Fibroblast of pulmonary artery (primary cell): ENCODE measurements at regions not wholly inside any gene's neighbourhood (a gene's known extent, or its start where the extent isn't known, plus 50 kb on each side); places are given as distances from the start of the nearest gene placed in this dataset.

Experiments
- DNase-seq: peaks from one replicate; pipeline ENCODE4 v3.0.0-alpha.2; 2010; ENCODE audit warnings: low read depth
- H3K4me3 ChIP-seq: replicated peaks from 2 replicates; pipeline ENCODE4 v1.5.1; 2011; ENCODE audit warnings: low read depth, mild to moderate bottlenecking, control low read depth, low read length, moderate library complexity
- TF ChIP-seq, protein P1 (sequence below): IDR thresholded peaks from 2 replicates; pipeline ENCODE4 v1.5.1; 2011; ENCODE audit warnings: mild to moderate bottlenecking, control low read depth, low read length, inconsistent platforms; ENCODE audit errors: missing control alignments

DNA sequence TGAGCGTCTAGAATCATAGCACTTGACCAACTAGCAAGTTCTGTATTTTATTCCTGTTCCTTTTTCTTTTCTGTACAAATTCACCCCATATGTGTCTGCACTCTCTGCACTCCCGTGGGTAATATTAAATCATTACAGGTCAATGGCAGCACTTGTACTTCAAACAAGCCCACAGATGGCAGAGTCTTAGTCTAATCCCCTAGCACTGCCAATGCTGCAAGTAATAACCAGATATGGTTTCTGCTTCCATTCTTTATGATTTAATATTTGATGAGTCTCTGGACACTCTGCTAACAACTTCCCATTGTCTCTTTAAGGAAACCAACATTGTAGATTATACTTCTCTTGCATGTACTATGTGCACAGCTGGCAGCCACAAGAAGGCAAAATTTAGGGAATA is 343.8 kb upstream of the CHD1 start:
- TF ChIP-seq, protein P1, sequence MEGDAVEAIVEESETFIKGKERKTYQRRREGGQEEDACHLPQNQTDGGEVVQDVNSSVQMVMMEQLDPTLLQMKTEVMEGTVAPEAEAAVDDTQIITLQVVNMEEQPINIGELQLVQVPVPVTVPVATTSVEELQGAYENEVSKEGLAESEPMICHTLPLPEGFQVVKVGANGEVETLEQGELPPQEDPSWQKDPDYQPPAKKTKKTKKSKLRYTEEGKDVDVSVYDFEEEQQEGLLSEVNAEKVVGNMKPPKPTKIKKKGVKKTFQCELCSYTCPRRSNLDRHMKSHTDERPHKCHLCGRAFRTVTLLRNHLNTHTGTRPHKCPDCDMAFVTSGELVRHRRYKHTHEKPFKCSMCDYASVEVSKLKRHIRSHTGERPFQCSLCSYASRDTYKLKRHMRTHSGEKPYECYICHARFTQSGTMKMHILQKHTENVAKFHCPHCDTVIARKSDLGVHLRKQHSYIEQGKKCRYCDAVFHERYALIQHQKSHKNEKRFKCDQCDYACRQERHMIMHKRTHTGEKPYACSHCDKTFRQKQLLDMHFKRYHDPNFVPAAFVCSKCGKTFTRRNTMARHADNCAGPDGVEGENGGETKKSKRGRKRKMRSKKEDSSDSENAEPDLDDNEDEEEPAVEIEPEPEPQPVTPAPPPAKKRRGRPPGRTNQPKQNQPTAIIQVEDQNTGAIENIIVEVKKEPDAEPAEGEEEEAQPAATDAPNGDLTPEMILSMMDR = no peak
- DNase-seq = no peak
- no peak overlapping the region for H3K4me3 ChIP-seq

DNA sequence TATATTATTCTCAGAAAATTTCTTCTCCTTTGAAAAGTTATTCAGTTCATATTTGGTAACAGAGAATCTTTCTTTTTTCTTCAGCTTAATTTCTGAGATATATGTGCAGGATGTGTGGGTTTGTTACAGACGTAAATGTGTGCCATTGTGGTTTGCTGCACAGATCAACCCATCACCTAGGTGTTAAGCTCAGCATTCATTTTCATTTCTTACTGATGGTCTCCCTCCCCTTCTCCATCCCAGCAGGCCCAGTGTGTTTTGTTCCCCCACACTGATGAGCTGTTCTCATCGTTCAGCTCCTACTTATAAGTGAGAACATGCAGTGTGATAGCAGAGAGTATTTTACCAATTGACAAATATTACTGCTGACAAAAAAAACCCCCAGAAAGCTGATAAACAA is 330.0 kb upstream of the CHD1 start:
- DNase-seq = no peak
- H3K4me3 ChIP-seq = no peak overlapping the region
- TF ChIP-seq, protein P1 = no peak

DNA sequence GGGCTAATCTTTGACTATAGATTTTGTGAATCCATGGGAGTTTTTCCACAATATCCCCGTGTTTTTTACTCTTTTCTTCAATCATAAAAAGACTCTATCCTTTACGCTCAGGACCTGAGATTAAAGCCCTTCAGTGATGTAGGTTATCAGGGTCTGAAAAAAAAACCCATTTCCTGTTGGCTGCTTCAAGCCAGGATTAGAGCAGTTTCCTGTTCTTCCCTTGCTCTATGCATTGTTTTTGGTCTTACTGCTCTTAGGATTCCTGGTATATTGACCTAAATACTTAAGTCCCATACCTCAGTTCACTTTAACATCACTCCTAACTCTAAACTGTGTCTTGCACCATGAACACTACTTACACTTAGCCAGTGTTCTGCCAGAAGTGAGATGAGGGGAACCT is 319.3 kb upstream of the CHD1 start:
- TF ChIP-seq, protein P1 = no peak
- H3K4me3 ChIP-seq = no peak overlapping the region
- DNase-seq = no peak

DNA sequence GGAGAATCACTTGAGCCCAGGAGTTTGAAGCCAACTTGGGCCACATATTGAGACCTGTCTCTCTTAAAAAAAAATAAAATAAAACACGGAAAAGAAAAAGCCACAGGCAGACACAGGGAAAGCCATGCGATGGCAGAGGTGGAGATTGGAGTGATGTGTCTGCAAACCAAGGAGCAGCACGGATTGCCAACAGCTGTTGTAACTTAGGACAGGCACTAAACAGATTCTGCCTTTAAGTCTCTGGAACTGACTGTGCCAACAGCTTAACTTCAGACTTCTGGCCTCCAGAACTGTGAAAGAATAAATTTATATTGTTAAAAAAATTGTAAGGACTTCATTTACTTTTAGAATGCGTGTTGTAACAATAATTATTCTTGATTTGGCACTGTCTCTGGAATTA is 318.5 kb upstream of the CHD1 start:
- TF ChIP-seq, protein P1 = no peak
- H3K4me3 ChIP-seq = no peak overlapping the region
- DNase-seq = no peak

DNA sequence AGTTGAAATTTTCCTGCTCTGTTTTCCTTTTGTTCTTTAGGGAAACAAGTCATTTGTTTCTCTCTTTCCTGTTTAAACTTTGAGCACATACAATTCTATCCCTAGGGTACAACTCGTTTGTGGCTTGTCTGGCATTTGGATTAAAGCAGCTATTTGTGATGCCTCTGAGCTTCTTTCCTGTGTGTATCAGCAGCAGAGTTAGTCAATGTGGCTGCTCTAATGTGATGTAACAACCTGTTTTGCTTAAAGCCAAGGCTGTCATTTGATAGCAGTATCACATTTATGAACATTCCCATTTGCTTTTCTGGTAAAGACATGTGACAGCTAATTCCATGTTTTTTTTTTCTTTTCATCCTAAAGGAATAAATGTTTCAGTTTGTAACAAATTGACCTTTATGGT is 314.3 kb upstream of the CHD1 start:
- no peak overlapping the region for H3K4me3 ChIP-seq
- TF ChIP-seq, protein P1 = no peak
- DNase-seq = no peak

DNA sequence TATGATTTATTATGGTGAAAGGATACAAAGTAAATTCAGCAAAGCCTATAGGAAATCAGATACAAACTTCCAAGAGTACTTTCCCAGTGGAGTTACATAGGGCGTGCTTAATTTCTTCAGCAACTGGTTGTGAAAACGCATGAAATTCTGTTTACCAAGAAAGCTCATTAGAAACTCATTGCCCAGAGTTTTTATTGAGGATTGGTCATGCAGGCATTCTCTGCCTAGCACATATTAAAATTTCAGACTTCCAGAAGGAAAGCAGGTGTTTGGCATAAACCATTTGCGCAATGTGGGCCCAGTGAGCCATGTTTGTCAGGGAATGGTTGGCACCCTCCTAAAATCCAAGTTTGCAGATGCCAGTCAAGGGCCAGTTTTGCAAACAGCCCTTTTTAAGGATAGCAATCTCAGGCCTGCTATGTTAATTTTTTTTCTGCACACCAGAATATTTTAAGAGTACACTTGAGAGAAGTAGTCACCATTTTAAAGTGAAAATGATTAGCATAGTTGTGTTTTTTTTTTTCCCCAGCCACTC is 311.1 kb upstream of the CHD1 start:
- TF ChIP-seq, protein P1 = no peak
- no peak overlapping the region for H3K4me3 ChIP-seq
- no peak for DNase-seq

DNA sequence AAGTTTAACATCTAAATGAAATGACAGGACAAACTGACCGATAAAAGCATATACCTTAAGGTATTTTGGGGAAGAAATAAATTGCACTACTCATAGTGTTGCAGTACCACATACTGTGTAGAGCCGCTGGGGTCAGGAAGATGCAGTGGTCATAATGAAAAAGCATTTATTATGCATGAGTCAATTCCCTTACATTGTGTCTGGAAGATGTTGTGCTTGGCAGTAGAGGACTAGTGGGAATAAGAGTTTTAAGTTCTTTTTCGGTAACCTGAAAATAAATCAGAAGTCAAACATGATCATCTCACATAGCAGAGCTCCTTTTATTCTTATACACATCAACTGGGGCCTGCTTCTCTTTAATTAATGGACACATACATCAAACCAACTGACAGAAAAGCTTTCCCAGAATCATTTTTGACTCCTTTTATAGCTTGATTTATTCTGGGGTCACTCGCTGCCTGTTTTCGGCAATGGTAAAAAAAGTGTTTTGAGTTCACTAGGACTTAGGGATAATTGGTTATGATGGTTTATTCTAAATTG is 262.5 kb upstream of the CHD1 start:
- DNase-seq = peak; percentile 0

More for the DNA sequence above, 262.5 kb upstream of the CHD1 start:
- H3K4me3 ChIP-seq = no peak overlapping the region
- TF ChIP-seq, protein P1 = no peak
